MM.1S (cell line): ENCODE measurements at regions not wholly inside any gene's neighbourhood (a gene's known extent, or its start where the extent isn't known, plus 50 kb on each side); places are given as distances from the start of the nearest gene placed in this dataset.
"Not testable (repeated sequence)": the region's sequence is repeated elsewhere in the genome, so short reads cannot be mapped to it uniquely, and the experiment has no call there.

Experiments used
- CTCF ChIP-seq: fragments of 300-600 bp; sonication (generic); IDR thresholded peaks from 2 replicates; pipeline ENCODE4 v1.5.1; 2016; ENCODE audit warnings: antibody characterized with exemption, low read length, mixed read lengths
- EZH2phosphoT487 ChIP-seq: fragments of 300-600 bp; sonication (generic); IDR thresholded peaks from 2 replicates; pipeline ENCODE4 v1.6.1; 2018; ENCODE audit warnings: antibody characterized with exemption, low read length

- not testable (repeated sequence) for TF ChIP-seq CTCF, EZH2phosphoT487
These were observed 265.4 kb upstream of the SYNCRIP start for GRCh38 chr6:85908120-85908519.
